ENCODE measurements at regions not wholly inside any gene's neighbourhood (a gene's known extent, or its start where the extent isn't known, plus 50 kb on each side); places are given as distances from the start of the nearest gene placed in this dataset.

GRCh38 chr18:25457601-25458000 lies 105.6 kb upstream of the ZNF521 start:
- TF ChIP-seq EGR1 (IDR thresholded peaks at IDR 0.05) (no peak), REST (IDR thresholded peaks at IDR 0.05; ENCODE audit: low read depth) (no peak), CREB1 (IDR thresholded peaks at IDR 0.05; ENCODE audit: low read depth) (no peak)

- no peak for TF ChIP-seq TCF12 (IDR thresholded peaks at IDR 0.05; ENCODE audit: low read depth)
- no peak for TF ChIP-seq ZBTB7A (IDR thresholded peaks at IDR 0.05; ENCODE audit: low read depth)
- TF ChIP-seq EGR1 (IDR thresholded peaks at IDR 0.05), result no peak
- TF ChIP-seq TAF1 (IDR thresholded peaks at IDR 0.05; ENCODE audit: low read depth), result no peak
- TF ChIP-seq REST (IDR thresholded peaks at IDR 0.05; ENCODE audit: low read depth), result no peak
- TF ChIP-seq YY1 (IDR thresholded peaks at IDR 0.05; ENCODE audit: low read depth), result no peak
- TF ChIP-seq CREB1 (IDR thresholded peaks at IDR 0.05; ENCODE audit: low read depth), result no peak
- no peak for TF ChIP-seq TEAD4 (IDR thresholded peaks at IDR 0.05)
- no peak for TF ChIP-seq RAD21 (IDR thresholded peaks at IDR 0.05; ENCODE audit: low read depth)
- TF ChIP-seq NFIC (IDR thresholded peaks at IDR 0.05), result no peak
- TF ChIP-seq FOXM1 (IDR thresholded peaks at IDR 0.05; ENCODE audit: borderline replicate concordance, low read depth), result no peak
- no peak for TF ChIP-seq CEBPB (IDR thresholded peaks at IDR 0.05)
- TF ChIP-seq USF1 (IDR thresholded peaks at IDR 0.05), result no peak
- no peak for TF ChIP-seq EP300 (IDR thresholded peaks at IDR 0.05; ENCODE audit: borderline replicate concordance)
- no peak for TF ChIP-seq MAX (IDR thresholded peaks at IDR 0.05)
These were observed 105.2 kb upstream of the ZNF521 start for GRCh38 chr18:25457126-25457525.

- no peak for TF ChIP-seq CEBPB (IDR thresholded peaks at IDR 0.05)
- no peak for TF ChIP-seq TEAD4 (IDR thresholded peaks at IDR 0.05)
- TF ChIP-seq RAD21 (IDR thresholded peaks at IDR 0.05; ENCODE audit: low read depth), result no peak
- TF ChIP-seq YY1 (IDR thresholded peaks at IDR 0.05; ENCODE audit: low read depth), result no peak
- TF ChIP-seq ZBTB7A (IDR thresholded peaks at IDR 0.05; ENCODE audit: low read depth), result no peak
- no peak for TF ChIP-seq REST (IDR thresholded peaks at IDR 0.05; ENCODE audit: low read depth)
- no peak for TF ChIP-seq CREB1 (IDR thresholded peaks at IDR 0.05; ENCODE audit: low read depth)
- TF ChIP-seq TAF1 (IDR thresholded peaks at IDR 0.05; ENCODE audit: low read depth), result no peak
- no peak for TF ChIP-seq NFIC (IDR thresholded peaks at IDR 0.05)
- TF ChIP-seq EGR1 (IDR thresholded peaks at IDR 0.05), result no peak
- no peak for TF ChIP-seq MAX (IDR thresholded peaks at IDR 0.05)
- no peak for TF ChIP-seq USF1 (IDR thresholded peaks at IDR 0.05)
- no peak for TF ChIP-seq FOXM1 (IDR thresholded peaks at IDR 0.05; ENCODE audit: borderline replicate concordance, low read depth)
- TF ChIP-seq TCF12 (IDR thresholded peaks at IDR 0.05; ENCODE audit: low read depth), result no peak
- no peak for TF ChIP-seq EP300 (IDR thresholded peaks at IDR 0.05; ENCODE audit: borderline replicate concordance)
These were observed 104.5 kb upstream of the ZNF521 start for GRCh38 chr18:25456334-25457010.

GRCh38 chr18:25455646-25456045 lies 103.7 kb upstream of the ZNF521 start:
- no peak for TF ChIP-seq MAX (IDR thresholded peaks at IDR 0.05)
- no peak for TF ChIP-seq YY1 (IDR thresholded peaks at IDR 0.05; ENCODE audit: low read depth)
- TF ChIP-seq TEAD4 (IDR thresholded peaks at IDR 0.05), result no peak
- TF ChIP-seq ZBTB7A (IDR thresholded peaks at IDR 0.05; ENCODE audit: low read depth), result no peak
- TF ChIP-seq EGR1 (IDR thresholded peaks at IDR 0.05), result no peak
- no peak for TF ChIP-seq RAD21 (IDR thresholded peaks at IDR 0.05; ENCODE audit: low read depth)
- TF ChIP-seq USF1 (IDR thresholded peaks at IDR 0.05), result no peak
- TF ChIP-seq TAF1 (IDR thresholded peaks at IDR 0.05; ENCODE audit: low read depth), result no peak
- no peak for TF ChIP-seq FOXM1 (IDR thresholded peaks at IDR 0.05; ENCODE audit: borderline replicate concordance, low read depth)
- no peak for TF ChIP-seq CREB1 (IDR thresholded peaks at IDR 0.05; ENCODE audit: low read depth)
- TF ChIP-seq NFIC (IDR thresholded peaks at IDR 0.05), result no peak
- TF ChIP-seq CEBPB (IDR thresholded peaks at IDR 0.05), result no peak
- TF ChIP-seq TCF12 (IDR thresholded peaks at IDR 0.05; ENCODE audit: low read depth), result no peak
- TF ChIP-seq REST (IDR thresholded peaks at IDR 0.05; ENCODE audit: low read depth), result no peak
- no peak for TF ChIP-seq EP300 (IDR thresholded peaks at IDR 0.05; ENCODE audit: borderline replicate concordance)

Data from Ishikawa (cell line).